C4-2B (cell line): ENCODE measurements at regions not wholly inside any gene's neighbourhood (a gene's known extent, or its start where the extent isn't known, plus 50 kb on each side); places are given as distances from the start of the nearest gene placed in this dataset.

Source experiments
- CTCF ChIP-seq: fragments of 450-650 bp; conservative IDR thresholded peaks from 2 replicates; pipeline ENCODE4 v1.5.1; 2017; ENCODE audit warnings: mild to moderate bottlenecking
- ZFX ChIP-seq: fragments of 450-650 bp; IDR thresholded peaks from 2 replicates; pipeline ENCODE4 v1.6.1; 2017

- no peak for TF ChIP-seq CTCF
- no peak for TF ChIP-seq ZFX
Observed at GRCh38 chr7:138245682-138246081, 169.4 kb downstream of the AKR1D1 start.
